ENCODE measurements at regions not wholly inside any gene's neighbourhood (a gene's known extent, or its start where the extent isn't known, plus 50 kb on each side); places are given as distances from the start of the nearest gene placed in this dataset.

DNA sequence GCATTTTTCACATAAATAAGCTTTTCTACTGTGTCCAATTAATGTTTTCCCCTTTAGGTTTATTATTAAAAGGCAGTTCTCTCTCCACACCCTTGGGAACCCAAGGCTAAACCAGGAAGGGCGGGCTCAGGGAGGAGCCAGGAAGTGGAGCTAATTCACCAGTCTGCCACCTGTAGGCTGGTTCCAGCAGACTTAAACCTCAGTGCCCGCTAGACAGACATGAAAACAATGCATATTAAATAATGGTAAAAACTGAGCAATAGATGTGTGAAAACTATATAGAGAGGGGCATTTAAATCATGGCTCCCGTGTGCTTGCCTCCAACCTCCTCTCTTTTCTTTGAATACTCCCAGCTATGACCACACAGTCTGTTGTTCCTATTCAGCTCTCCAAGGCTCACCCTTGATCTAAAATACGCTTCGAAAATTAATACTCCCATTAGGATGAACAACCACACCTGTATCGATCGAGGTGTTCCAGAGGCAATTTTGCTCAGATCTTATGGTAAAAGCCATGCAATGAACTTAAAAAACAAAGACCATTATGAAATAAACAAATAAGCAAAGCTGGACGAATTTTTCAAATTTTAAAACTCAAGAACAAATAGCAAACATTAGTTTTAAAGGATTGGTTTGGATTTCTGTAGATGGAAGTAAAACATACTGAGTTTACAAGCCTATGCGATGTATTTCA, 253.3 kb downstream of the TJP1 start:
- Histone ChIP-seq H2AK5ac (ENCODE audit: low read depth, low read length) (no peak overlapping the region), H3K23ac (ENCODE audit: low read depth, low read length) (no peak overlapping the region), H3K4me1 (ENCODE audit: control insufficient read depth, insufficient read depth, low read length) (no peaks in the 10 kb centered on the region), H3K14ac (replicated peaks; ENCODE audit: low read depth, low read length) (no peak overlapping the region), H2AK9ac (replicated peaks; ENCODE audit: low read depth, low read length, poor library complexity) (no peak overlapping the region), H3K18ac (ENCODE audit: low read depth, low read length) (no peak overlapping the region), H3K9me3 (ENCODE audit: control insufficient read depth, insufficient read depth, low read length) (0 out of 2 replicates have a peak, but pooled peaks cover 2% of the 10 kb centered on the region), H2BK20ac (ENCODE audit: low read depth, low read length) (no peak overlapping the region), H2BK5ac (ENCODE audit: low read depth, low read length, poor library complexity, severe bottlenecking) (no peak overlapping the region), H3K27me3 (ENCODE audit: control insufficient read depth, insufficient read depth, low read length) (peaks cover 51% of the 10 kb centered on the region), H3K9me1 (ENCODE audit: insufficient read depth, low read length) (no peaks in the 10 kb centered on the region), H3K9ac (ENCODE audit: low read depth, low read length) (no peak overlapping the region), H4K8ac (ENCODE audit: low read depth in 2 of 2, low read length in 2 of 2) (no peak overlapping the region), H3K36me3 (ENCODE audit: control insufficient read depth, insufficient read depth, low read length) (no peaks in the 10 kb centered on the region), H3K4ac (ENCODE audit: low read depth, low read length) (no peak overlapping the region), H4K91ac (ENCODE audit: insufficient read depth, low read depth, low read length) (no peak overlapping the region), H3K79me1 (ENCODE audit: low read depth in 1 of 2, low read length in 2 of 2) (no peaks in the 10 kb centered on the region), H3K4me2 (ENCODE audit: low read depth, low read length) (no peak overlapping the region), H4K20me1 (ENCODE audit: insufficient read depth, low read length) (no peaks in the 10 kb centered on the region; the same call in 1 of the 2 replicates), H3K27ac (ENCODE audit: insufficient read depth, low read length) (no peak overlapping the region), H2BK15ac (ENCODE audit: low read depth, low read length) (no peak overlapping the region), H3K56ac (ENCODE audit: extremely low read depth, insufficient read depth, low read length) (no peak overlapping the region), H3K4me3 (ENCODE audit: insufficient read depth, low read depth, low read length) (no peak overlapping the region), H2AFZ (replicated peaks; ENCODE audit: low read length, poor library complexity) (no peak overlapping the region), H2BK120ac (ENCODE audit: low read depth, low read length) (no peak overlapping the region), H4K5ac (ENCODE audit: low read depth, low read length) (no peak overlapping the region)
- BruUV-seq (replicated peaks), result no TSS peak
- in situ Hi-C loops (cut with MboI; ENCODE audit: low sequenced_read_pairs), result no loop called here
- intact Hi-C loops (cut with micrococcal nuclease), result no loop called here
- dilution Hi-C loops (cut with HindIII; ENCODE audit: low sequenced_read_pairs, unreplicated experiment), result no loop called here
- WGBS, 2 experiments (ENCODE audit: extremely low coverage in 2 of 2, insufficient read length in 1 of 2), result no CpG with 5 or more reads among the region's 9 CpGs
- POLR2A ChIA-PET (ENCODE audit: unreplicated experiment), result no interaction called here
- DNase-seq, result no peak
- TF ChIP-seq CEBPB (IDR thresholded peaks at IDR 0.05; ENCODE audit: low read depth, low read length), result no peak
- no peak for TF ChIP-seq RFX5 (IDR thresholded peaks at IDR 0.05; ENCODE audit: low read depth, low read length)
- no peak for TF ChIP-seq POLR2A (IDR thresholded peaks at IDR 0.05; ENCODE audit: low read depth, low read length)
- CTCF ChIA-PET, result interaction anchor here (0.6 kb wide), 1 partner anchor 72 kb away, joined by 5 read pairs; no protein-coding TSS in a partner anchor
- no peak for ATAC-seq (ENCODE audit: low read depth)
